ENCODE measurements at regions not wholly inside any gene's neighbourhood (a gene's known extent, or its start where the extent isn't known, plus 50 kb on each side); places are given as distances from the start of the nearest gene placed in this dataset.
"Not testable (repeated sequence)": the region's sequence is repeated elsewhere in the genome, so short reads cannot be mapped to it uniquely, and the experiment has no call there.

DNA sequence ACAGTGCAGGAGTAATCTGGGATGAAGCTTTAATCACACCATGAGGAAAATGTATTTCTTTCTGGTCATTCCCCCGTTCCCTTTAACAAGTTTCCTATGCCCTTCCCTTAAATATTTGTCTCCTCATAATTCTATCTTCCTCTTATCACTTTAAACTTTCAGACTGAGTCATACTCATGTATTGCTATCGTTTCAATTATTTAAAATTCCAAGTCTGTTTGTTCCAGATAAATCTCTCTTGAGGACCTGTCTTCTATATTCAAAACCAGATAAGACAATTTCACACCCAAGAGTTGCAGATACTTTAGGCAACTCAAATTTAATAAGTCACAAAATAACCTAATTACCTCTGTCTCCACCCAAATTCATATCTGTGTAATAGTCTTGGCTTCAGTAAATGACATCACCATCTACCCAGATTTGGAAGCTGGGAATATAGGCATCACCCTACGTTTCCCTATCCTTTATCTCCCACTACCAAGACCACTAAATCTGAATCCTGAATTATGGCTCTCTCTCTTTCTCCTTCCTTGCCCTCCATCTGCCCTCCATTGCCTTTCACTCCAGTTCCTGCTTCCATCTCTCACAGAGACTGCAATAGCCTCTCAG lies 220.1 kb downstream of the PYDC2 start:
- Histone ChIP-seq H3K27ac (ENCODE audit: low read depth) (no peak overlapping the region), H3K4me3 (ENCODE audit: low read depth, low read length) (no peak overlapping the region), H3K4me1 (ENCODE audit: insufficient read depth) (no peaks in the 10 kb centered on the region), H3K36me3 (ENCODE audit: insufficient read depth) (no peaks in the 10 kb centered on the region)
- DNase-seq (ENCODE audit: extremely low spot score), result no peak
- WGBS, result 19% methylated on average over 3 of the region's 3 CpGs

DNA sequence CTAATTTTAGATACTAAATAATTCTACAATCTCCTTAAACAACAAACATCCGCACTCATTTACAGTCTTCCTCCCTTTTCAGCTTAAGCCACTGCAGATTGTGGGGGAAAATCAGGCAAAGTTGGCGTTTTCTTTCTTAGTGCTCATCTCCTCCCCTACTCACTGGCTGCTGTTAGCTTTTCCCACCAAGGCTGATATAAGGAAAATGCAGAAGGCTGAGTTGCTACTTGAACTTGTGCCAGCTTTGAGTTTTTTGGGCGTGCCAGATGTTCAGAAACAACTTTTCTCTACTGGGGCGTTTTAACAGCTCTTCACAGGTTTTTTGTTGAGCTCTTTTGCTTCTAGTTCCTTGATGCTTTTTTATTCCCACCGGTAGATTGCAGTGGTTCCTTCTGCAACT lies 222.0 kb downstream of the PYDC2 start:
- no peaks in the 10 kb centered on the region for H3K4me1 ChIP-seq (ENCODE audit: insufficient read depth)
- no peak overlapping the region for H3K4me3 ChIP-seq (ENCODE audit: low read depth, low read length)
- H3K27ac ChIP-seq (ENCODE audit: low read depth), result no peak overlapping the region
- H3K36me3 ChIP-seq (ENCODE audit: insufficient read depth), result no peaks in the 10 kb centered on the region
- 60% methylated on average over 5 of the region's 5 CpGs for WGBS
- DNase-seq (ENCODE audit: extremely low spot score), result no peak

DNA sequence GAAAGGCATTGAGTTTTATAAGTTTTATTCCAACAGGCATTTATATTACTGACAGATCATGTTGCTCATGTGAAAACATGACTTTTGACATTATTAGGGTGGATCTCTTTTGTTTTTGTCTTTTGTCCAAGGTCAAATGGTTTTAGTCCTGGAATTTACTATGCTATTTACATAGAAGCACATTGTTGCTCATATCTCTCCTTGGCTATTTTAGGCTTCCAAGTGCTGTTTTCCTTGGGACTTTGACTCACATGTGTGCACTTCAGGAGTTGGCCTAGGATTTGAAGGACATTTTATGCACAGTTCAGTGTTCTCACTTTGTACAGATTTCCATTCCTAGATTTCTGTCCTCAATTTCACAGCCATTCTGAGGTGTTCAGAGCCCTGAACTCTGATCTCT lies 225.7 kb downstream of the PYDC2 start:
- H3K27ac ChIP-seq (ENCODE audit: low read depth), result no peak overlapping the region
- H3K4me3 ChIP-seq (ENCODE audit: low read depth, low read length), result no peak overlapping the region
- H3K4me1 ChIP-seq (ENCODE audit: insufficient read depth), result no peaks in the 10 kb centered on the region
- DNase-seq (ENCODE audit: extremely low spot score), result no peak
- H3K36me3 ChIP-seq (ENCODE audit: insufficient read depth), result no peaks in the 10 kb centered on the region

DNA sequence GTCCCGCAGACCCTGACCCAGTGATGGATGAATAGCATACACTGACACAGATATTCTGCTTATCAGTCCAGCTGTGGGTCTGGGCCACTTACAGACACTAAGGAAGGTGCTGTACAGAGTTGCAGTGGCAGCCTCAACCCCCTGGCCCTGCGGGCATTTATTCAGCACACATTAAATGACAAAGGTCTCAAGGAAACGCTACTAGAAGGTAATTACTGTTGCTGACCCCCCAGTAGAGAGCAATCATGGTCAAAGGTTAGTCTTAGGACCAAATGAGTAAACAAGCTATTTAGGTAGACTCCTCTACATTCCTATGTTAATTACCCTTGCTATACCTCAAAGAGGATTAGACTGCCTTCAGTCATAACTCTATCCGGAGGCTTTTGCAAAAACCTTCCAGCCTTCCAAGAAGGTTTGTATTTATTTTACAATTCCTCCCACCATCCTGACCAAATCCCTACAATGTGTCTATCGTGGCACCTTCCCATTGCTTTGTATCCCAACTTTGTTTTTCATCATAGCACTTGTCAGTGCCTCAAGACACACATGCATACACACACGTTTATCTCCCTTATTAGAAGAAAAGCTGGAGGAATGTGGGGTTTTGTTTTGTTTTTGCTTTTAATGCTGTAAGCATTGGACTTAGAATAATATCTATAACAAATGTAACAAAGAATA lies 227.9 kb downstream of the PYDC2 start:
- WGBS, result 46% methylated on average over 6 of the region's 6 CpGs
- DNase-seq (ENCODE audit: extremely low spot score), result no peak
- Histone ChIP-seq H3K4me1 (ENCODE audit: insufficient read depth) (no peaks in the 10 kb centered on the region), H3K4me3 (ENCODE audit: low read depth, low read length) (no peak overlapping the region), H3K27ac (ENCODE audit: low read depth) (no peak overlapping the region), H3K36me3 (ENCODE audit: insufficient read depth) (no peaks in the 10 kb centered on the region)

DNA sequence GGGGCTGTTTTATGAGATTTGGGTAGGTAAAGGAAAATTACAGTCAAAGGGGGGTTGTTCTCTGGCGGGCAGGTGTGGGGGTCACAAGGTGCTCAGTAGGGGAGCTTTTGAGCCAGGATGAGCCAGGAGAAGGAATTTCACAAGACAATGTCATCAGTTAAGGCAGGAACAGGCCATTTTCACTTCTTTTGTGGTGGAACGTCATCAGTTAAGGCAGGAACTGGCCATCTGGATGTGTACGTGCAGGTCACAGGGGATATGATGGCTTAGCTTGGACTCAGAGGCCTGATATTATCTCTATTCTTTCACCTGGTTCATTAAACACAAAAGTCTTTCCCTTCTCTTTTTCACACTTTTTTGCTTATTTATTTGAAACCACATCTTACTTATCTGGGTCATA lies 230.2 kb downstream of the PYDC2 start:
- H3K36me3 ChIP-seq (ENCODE audit: insufficient read depth); DNase-seq (ENCODE audit: extremely low spot score): not testable (repeated sequence)
- 63% methylated on average over 3 of the region's 3 CpGs for WGBS

DNA sequence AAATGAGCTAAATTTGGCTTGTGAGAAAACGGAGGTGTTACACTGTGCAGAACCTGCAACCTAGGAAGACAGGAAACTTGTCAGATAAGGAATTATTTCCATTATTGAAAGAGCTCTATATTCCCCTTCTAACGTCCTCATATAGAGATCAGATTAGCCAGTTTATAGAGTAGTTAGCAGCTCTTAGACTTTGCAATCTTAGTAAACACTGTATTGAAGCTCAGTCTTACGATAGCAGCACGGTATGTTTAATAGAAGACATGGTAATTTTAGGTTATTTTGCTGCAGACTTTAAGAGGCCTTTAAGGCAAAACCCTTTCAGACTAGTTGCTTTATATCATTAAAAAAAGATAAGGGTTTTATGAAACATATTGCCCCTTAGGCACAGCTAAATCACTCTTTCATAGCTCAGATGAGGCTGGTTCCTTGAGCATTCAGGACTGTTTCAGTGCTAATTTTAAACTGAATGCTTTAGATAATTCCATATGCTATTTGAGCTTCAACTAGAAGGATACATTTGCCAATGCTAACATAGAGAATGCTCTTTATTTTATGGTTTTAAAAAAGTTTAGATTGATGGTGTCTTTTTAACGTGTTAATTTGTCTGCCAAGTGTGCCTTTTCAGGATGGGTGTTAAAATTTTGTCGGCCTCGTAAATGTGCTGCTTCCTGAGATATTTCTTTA lies 234.3 kb downstream of the PYDC2 start:
- Histone ChIP-seq H3K36me3 (ENCODE audit: insufficient read depth) (no peaks in the 10 kb centered on the region), H3K4me1 (ENCODE audit: insufficient read depth) (no peaks in the 10 kb centered on the region), H3K27ac (ENCODE audit: low read depth) (no peak overlapping the region), H3K4me3 (ENCODE audit: low read depth, low read length) (no peak overlapping the region)
- 31% methylated on average over 7 of the region's 7 CpGs for WGBS
- no peak for DNase-seq (ENCODE audit: extremely low spot score)

More for the DNA sequence above, 230.2 kb downstream of the PYDC2 start:
- H3K27ac ChIP-seq (ENCODE audit: low read depth); H3K4me1 ChIP-seq (ENCODE audit: insufficient read depth); H3K4me3 ChIP-seq (ENCODE audit: low read depth, low read length): not testable (repeated sequence)

DNA sequence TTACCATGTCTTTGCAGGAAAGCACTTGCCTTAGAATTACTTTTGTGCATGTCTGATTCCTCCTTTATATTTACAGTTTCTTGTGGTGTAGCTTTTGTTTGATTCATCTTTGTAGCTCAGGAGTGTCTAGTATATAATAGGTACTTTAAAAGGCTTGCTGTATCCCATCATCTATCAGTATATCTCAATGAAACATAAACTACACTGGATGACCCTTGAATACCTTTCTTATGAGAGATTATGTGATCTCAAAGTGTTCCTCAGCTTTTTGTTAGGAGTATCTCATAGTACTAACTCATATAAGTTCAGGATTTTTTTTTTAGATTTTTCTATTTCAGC lies 234.8 kb downstream of the PYDC2 start:
- H3K27ac ChIP-seq (ENCODE audit: low read depth), result no peak overlapping the region
- no peak for DNase-seq (ENCODE audit: extremely low spot score)

DNA sequence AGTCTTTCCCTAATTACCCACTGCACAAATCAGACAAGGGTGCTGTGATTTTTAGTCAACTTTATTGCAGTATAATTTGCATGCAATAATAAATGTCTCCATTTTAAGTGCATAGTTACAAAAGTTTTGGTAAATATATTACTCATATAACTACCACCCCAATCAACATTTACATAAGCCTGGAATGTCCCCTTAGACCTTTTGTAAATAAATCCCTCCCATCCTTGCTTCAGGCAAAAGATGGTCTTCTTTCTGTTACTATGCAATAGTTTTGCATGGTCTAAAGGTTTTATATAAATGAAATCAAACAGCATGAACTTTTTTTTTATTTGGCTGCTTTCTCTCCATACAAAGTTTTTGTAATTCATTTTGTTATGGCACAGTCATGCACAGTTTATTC lies 235.4 kb downstream of the PYDC2 start:
- no peak for DNase-seq (ENCODE audit: extremely low spot score)
- Histone ChIP-seq H3K4me3 (ENCODE audit: low read depth, low read length) (no peak overlapping the region), H3K27ac (ENCODE audit: low read depth) (no peak overlapping the region), H3K36me3 (ENCODE audit: insufficient read depth) (no peaks in the 10 kb centered on the region), H3K4me1 (ENCODE audit: insufficient read depth) (no peaks in the 10 kb centered on the region)

More for the DNA sequence above, 234.8 kb downstream of the PYDC2 start:
- Histone ChIP-seq H3K4me1 (ENCODE audit: insufficient read depth) (no peaks in the 10 kb centered on the region), H3K36me3 (ENCODE audit: insufficient read depth) (no peaks in the 10 kb centered on the region), H3K4me3 (ENCODE audit: low read depth, low read length) (no peak overlapping the region)

DNA sequence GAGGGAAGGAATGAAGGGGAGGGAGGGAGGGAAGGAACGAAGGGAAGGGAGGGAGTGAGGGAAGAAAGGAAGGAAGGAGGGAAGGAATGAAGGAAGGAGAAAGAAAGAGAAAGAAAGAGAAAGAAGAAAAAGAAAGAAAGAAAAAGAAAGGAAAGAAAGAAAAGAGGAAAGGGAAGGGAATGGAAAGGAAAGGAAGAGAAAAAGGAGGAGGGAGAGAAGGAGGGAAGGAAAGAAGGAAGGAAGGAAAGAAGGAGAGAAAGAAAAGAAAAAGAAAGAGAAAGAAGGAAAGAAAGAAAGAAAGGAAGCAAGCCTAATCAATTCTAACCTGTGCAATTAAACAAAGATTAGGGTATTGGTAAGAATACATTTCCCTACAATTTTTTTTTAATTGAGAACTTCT lies 238.6 kb downstream of the PYDC2 start:
- no peak overlapping the region for H3K27ac ChIP-seq (ENCODE audit: low read depth)
- H3K36me3 ChIP-seq (ENCODE audit: insufficient read depth), result no peaks in the 10 kb centered on the region
- no peaks in the 10 kb centered on the region for H3K4me1 ChIP-seq (ENCODE audit: insufficient read depth)
- 78% methylated on average over 1 of the region's 1 CpG for WGBS
- no peak overlapping the region for H3K4me3 ChIP-seq (ENCODE audit: low read depth, low read length)
- no peak for DNase-seq (ENCODE audit: extremely low spot score)

DNA sequence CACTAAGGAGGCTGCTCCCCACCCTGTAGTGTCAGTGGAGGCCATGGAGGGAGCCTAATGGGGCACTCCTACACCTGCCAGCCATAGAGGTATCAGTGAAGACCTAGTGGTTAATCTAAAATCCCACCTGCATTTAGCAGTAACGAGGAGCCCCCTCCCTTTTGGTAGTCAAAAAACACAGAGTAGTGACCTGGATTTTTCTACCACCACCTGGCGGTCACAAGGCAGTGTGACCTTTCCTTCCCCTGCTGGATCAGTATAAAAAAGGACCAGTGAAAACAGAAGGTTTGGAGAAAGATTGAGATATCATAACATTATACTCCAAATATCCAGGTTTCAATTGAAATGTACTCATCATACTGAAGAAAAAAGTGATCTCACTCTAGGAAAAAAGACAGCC lies 241.2 kb downstream of the PYDC2 start:
- Histone ChIP-seq H3K4me1 (ENCODE audit: insufficient read depth) (no peaks in the 10 kb centered on the region), H3K36me3 (ENCODE audit: insufficient read depth) (no peaks in the 10 kb centered on the region), H3K4me3 (ENCODE audit: low read depth, low read length) (no peak overlapping the region), H3K27ac (ENCODE audit: low read depth) (no peak overlapping the region)
- 77% methylated on average over 2 of the region's 2 CpGs for WGBS
- DNase-seq (ENCODE audit: extremely low spot score), result no peak

DNA sequence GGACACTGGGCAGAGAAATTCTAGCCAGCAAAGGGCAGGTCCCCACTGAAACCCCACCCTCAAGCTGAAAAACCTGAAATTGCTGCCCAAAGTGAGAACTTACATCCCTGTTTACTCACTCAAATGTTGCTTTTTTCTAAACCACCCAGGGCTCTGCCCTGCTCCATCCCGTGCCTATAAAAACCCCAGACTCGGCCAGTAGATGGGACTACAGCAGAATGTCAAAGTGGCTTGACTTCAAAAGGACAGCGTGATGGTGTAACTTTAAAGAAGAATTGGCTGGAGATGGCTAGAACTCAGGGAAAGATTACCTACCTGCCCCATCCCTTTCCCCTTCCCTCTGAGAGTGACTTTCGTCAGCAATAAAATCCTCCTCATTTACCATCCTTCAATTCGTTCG lies 246.9 kb downstream of the PYDC2 start:
- Histone ChIP-seq H3K36me3 (ENCODE audit: insufficient read depth) (no peaks in the 10 kb centered on the region), H3K27ac (ENCODE audit: low read depth) (no peak overlapping the region), H3K4me3 (ENCODE audit: low read depth, low read length) (no peak overlapping the region), H3K4me1 (ENCODE audit: insufficient read depth) (no peaks in the 10 kb centered on the region)
- no peak for DNase-seq (ENCODE audit: extremely low spot score)
- WGBS, result 72% methylated on average over 6 of the region's 6 CpGs

DNA sequence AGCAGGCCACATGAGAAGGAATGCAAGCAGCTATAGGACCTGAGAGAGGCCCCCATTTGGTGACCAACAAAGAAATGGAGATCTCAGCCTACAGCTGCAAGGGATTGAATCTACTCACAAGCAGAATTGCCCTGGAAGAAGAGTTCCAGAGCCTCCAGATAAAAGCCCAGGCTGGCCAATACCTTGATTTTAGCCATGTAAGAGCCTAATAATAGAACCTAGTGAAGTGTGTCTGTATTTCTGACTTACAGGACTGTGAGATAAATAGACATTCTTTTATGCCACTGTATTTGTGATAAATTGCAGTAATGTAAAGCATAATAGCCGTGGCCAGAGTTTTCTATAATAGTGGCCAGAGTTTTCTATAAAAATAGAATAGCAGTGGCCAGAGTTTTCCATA lies 254.6 kb downstream of the PYDC2 start:
- DNase-seq (ENCODE audit: extremely low spot score), result no peak
- Histone ChIP-seq H3K4me3 (ENCODE audit: low read depth, low read length) (no peak overlapping the region), H3K27ac (ENCODE audit: low read depth) (no peak overlapping the region), H3K4me1 (ENCODE audit: insufficient read depth) (no peaks in the 10 kb centered on the region), H3K36me3 (ENCODE audit: insufficient read depth) (no peaks in the 10 kb centered on the region)
- WGBS, result 49% methylated on average over 1 of the region's 1 CpG

DNA sequence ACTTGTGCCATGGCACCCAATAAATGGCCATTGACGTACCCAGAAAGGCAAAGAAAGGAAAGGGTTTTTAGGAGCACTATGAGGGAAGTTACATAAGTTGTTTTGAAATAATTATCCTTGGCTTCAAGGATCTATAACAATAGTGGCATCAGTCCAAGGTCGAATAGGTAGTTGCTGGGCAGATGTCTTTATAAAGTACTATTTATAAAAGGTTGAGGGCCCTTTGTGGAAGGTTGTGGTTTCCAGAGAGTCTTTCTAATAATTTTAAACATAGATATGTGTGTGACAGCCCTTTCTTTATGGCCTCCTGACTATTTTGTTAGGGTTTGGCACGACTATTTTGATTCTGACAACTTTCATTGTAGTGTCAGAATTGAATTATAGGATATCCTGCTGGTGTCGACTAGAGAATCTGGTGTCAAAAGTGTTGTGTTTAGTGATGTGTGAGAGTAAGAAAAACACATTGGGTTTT lies 260.5 kb downstream of the PYDC2 start:
- DNase-seq (ENCODE audit: extremely low spot score), result no peak
- WGBS, result 35% methylated on average over 4 of the region's 4 CpGs
- H3K4me3 ChIP-seq (ENCODE audit: low read depth, low read length), result no peak overlapping the region
- H3K27ac ChIP-seq (ENCODE audit: low read depth), result no peak overlapping the region
- no peaks in the 10 kb centered on the region for H3K4me1 ChIP-seq (ENCODE audit: insufficient read depth)
- no peaks in the 10 kb centered on the region for H3K36me3 ChIP-seq (ENCODE audit: insufficient read depth)

DNA sequence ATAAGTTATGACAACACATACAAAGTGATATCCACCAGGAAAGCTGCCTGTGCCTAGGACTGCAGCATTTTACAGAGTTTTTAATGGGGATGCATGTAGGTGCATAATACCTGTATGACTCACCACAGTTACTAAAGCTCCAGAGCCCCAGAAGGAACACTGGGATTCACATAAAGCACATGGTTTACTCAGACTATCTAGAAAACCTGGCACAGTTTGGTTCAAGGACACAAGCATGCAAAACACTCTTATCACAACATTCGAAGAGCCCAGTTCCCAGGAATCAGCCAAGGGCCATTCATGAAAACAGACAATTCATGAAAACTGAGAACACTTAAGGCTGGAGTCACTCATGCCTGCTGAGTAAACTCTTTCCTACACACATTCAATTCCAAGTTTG lies 261.0 kb downstream of the PYDC2 start:
- H3K4me1 ChIP-seq (ENCODE audit: insufficient read depth), result no peaks in the 10 kb centered on the region
- no peak for DNase-seq (ENCODE audit: extremely low spot score)
- H3K27ac ChIP-seq (ENCODE audit: low read depth), result no peak overlapping the region
- H3K36me3 ChIP-seq (ENCODE audit: insufficient read depth), result no peaks in the 10 kb centered on the region
- WGBS, result 11% methylated on average over 1 of the region's 1 CpG
- no peak overlapping the region for H3K4me3 ChIP-seq (ENCODE audit: low read depth, low read length)

Measured in urinary bladder (tissue), 3 donors.